Loucy (cell line): ENCODE measurements at regions not wholly inside any gene's neighbourhood (a gene's known extent, or its start where the extent isn't known, plus 50 kb on each side); places are given as distances from the start of the nearest gene placed in this dataset.

ENCODE experiments used
- H2AFZ ChIP-seq: fragments of 200-600 bp; sonication (generic); 2 replicates; pipeline ENCODE4 v1.6.0; 2016; ENCODE audit warnings: antibody characterized with exemption, mild to moderate bottlenecking, low read length, moderate library complexity
- H3F3A ChIP-seq: fragments of 200-600 bp; 2 replicates; pipeline ENCODE4 v1.6.0; 2016; ENCODE audit warnings: antibody characterized with exemption, low read depth, mild to moderate bottlenecking
- H3K27me3 ChIP-seq: fragments of 200-600 bp; sonication (generic); 2 replicates; pipeline ENCODE4 v1.6.1; 2014; ENCODE audit warnings: low read length, mild to moderate bottlenecking; ENCODE audit not compliant: insufficient read depth, poor library complexity, severe bottlenecking
- H3K36me3 ChIP-seq: fragments of 200-600 bp; sonication (generic); 2 replicates; pipeline ENCODE4 v1.6.1; 2016; ENCODE audit warnings: low read length; ENCODE audit not compliant: insufficient read depth
- H3K4me1 ChIP-seq: fragments of 200-600 bp; sonication (generic); 2 replicates; pipeline ENCODE4 v1.5.1; 2014; ENCODE audit warnings: low read length, mild to moderate bottlenecking; ENCODE audit not compliant: insufficient read depth, poor library complexity, severe bottlenecking
- H3K4me2 ChIP-seq: fragments of 200-600 bp; sonication (generic); 2 replicates; pipeline ENCODE4 v1.6.0; 2014; ENCODE audit warnings: antibody characterized with exemption, low read length, low read depth, mild to moderate bottlenecking; ENCODE audit not compliant: poor library complexity, severe bottlenecking
- H3K4me3 ChIP-seq: fragments of 200-600 bp; sonication (generic); 2 replicates; pipeline ENCODE4 v1.5.1; 2014; ENCODE audit warnings: low read length, mild to moderate bottlenecking, mixed read lengths; ENCODE audit not compliant: poor library complexity, severe bottlenecking
- H3K79me2 ChIP-seq: fragments of 200-600 bp; sonication (generic); 2 replicates; pipeline ENCODE4 v1.6.1; 2014; ENCODE audit warnings: low read length; ENCODE audit not compliant: insufficient read depth
- H3K9ac ChIP-seq: fragments of 200-600 bp; sonication (generic); 2 replicates; pipeline ENCODE4 v1.6.0; 2014; ENCODE audit warnings: mild to moderate bottlenecking, low read depth, low read length, moderate library complexity; ENCODE audit not compliant: poor library complexity, severe bottlenecking
- H3K9me2 ChIP-seq: fragments of 200-600 bp; sonication (generic); replicated peaks from 2 replicates; pipeline ENCODE4 v1.6.1; 2016; ENCODE audit warnings: low read depth, low read length, mixed read lengths
- H3K9me3 ChIP-seq: fragments of 200-600 bp; sonication (generic); 2 replicates; pipeline ENCODE4 v1.6.1; 2014; ENCODE audit warnings: mild to moderate bottlenecking, antibody characterized with exemption, low read length, low read depth; ENCODE audit not compliant: insufficient read depth
- H4K20me1 ChIP-seq: fragments of 200-600 bp; sonication (generic); 2 replicates; pipeline ENCODE4 v1.6.0; 2014; ENCODE audit warnings: antibody characterized with exemption, low read length, mild to moderate bottlenecking; ENCODE audit not compliant: insufficient read depth, poor library complexity, severe bottlenecking
- EZH2phosphoT487 ChIP-seq: fragments of 200-600 bp; IDR thresholded peaks from 2 replicates; pipeline ENCODE4 v1.6.1; 2018; ENCODE audit warnings: antibody characterized with exemption, mild to moderate bottlenecking, moderate library complexity, borderline replicate concordance
- TF ChIP-seq, protein P1 (sequence below): fragments of 200-600 bp; sonication (generic); conservative IDR thresholded peaks from 2 replicates; pipeline ENCODE4 v1.5.1; 2014; ENCODE audit warnings: mild to moderate bottlenecking, antibody characterized with exemption, low read length

DNA sequence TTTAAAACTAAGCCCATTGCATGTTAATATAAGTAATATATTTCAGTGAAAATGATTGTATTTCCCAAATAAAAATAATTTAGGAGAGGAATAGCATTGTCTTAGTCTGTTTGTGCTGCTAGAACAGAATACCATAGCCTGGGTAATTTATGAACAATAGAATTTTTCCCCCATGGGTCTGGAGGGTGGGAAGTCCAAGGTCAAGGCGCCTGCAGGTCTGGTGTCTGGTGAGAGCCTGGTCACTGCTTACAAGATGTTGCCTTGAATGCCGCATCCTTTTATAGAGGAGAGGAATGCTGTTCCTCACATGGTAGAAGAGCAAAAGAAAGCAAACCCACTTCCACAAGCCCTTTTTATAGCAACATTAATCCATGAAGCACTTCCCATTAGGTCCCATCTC lies 161.3 kb upstream of the ZFHX3 start:
- no peaks in the 10 kb centered on the region for H3K36me3 ChIP-seq
- H4K20me1 ChIP-seq, result no peaks in the 10 kb centered on the region
- no peaks in the 10 kb centered on the region for H3K79me2 ChIP-seq
- H3K9me2 ChIP-seq, result no peaks in the 10 kb centered on the region
- no peak overlapping the region for H3K4me3 ChIP-seq
- no peak overlapping the region for H2AFZ ChIP-seq
- no peak overlapping the region for H3K9ac ChIP-seq
- TF ChIP-seq EZH2phosphoT487, result no peak
- TF ChIP-seq, protein P1, sequence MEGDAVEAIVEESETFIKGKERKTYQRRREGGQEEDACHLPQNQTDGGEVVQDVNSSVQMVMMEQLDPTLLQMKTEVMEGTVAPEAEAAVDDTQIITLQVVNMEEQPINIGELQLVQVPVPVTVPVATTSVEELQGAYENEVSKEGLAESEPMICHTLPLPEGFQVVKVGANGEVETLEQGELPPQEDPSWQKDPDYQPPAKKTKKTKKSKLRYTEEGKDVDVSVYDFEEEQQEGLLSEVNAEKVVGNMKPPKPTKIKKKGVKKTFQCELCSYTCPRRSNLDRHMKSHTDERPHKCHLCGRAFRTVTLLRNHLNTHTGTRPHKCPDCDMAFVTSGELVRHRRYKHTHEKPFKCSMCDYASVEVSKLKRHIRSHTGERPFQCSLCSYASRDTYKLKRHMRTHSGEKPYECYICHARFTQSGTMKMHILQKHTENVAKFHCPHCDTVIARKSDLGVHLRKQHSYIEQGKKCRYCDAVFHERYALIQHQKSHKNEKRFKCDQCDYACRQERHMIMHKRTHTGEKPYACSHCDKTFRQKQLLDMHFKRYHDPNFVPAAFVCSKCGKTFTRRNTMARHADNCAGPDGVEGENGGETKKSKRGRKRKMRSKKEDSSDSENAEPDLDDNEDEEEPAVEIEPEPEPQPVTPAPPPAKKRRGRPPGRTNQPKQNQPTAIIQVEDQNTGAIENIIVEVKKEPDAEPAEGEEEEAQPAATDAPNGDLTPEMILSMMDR, result no peak
- H3K4me1 ChIP-seq, result peaks cover 27% of the 10 kb centered on the region
- no peaks in the 10 kb centered on the region for H3F3A ChIP-seq
- no peaks in the 10 kb centered on the region for H3K9me3 ChIP-seq
- H3K4me2 ChIP-seq, result no peak overlapping the region
- H3K27me3 ChIP-seq, result no peaks in the 10 kb centered on the region

- H3K79me2 ChIP-seq, result no peaks in the 10 kb centered on the region
- no peaks in the 10 kb centered on the region for H3K36me3 ChIP-seq
- no peak overlapping the region for H3K4me2 ChIP-seq
- TF ChIP-seq EZH2phosphoT487, result no peak
- TF ChIP-seq, protein P1, result no peak
- H3K9me2 ChIP-seq, result no peaks in the 10 kb centered on the region
- no peak overlapping the region for H2AFZ ChIP-seq
- H3K9ac ChIP-seq, result no peak overlapping the region
- H3K4me3 ChIP-seq, result no peak overlapping the region
- no peaks in the 10 kb centered on the region for H3K27me3 ChIP-seq
- H3K9me3 ChIP-seq, result no peaks in the 10 kb centered on the region
- H4K20me1 ChIP-seq, result no peaks in the 10 kb centered on the region
- peaks cover 26% of the 10 kb centered on the region for H3K4me1 ChIP-seq
- no peaks in the 10 kb centered on the region for H3F3A ChIP-seq
Measured at GRCh38 chr16:73206151-73206707, 158.3 kb upstream of the ZFHX3 start.

- Histone ChIP-seq H2AFZ (no peak overlapping the region), H4K20me1 (no peaks in the 10 kb centered on the region), H3F3A (no peaks in the 10 kb centered on the region), H3K27me3 (no peaks in the 10 kb centered on the region), H3K4me1 (peaks cover 17% of the 10 kb centered on the region), H3K36me3 (no peaks in the 10 kb centered on the region), H3K79me2 (no peaks in the 10 kb centered on the region), H3K9me3 (no peaks in the 10 kb centered on the region), H3K9ac (no peak overlapping the region), H3K9me2 (no peaks in the 10 kb centered on the region), H3K4me3 (no peak overlapping the region), H3K4me2 (no peak overlapping the region)
- TF ChIP-seq EZH2phosphoT487, result no peak
- TF ChIP-seq, protein P1, result no peak
Measured at GRCh38 chr16:73205153-73205886, 157.4 kb upstream of the ZFHX3 start.
